B cell (primary cell): ENCODE measurements at regions not wholly inside any gene's neighbourhood (a gene's known extent, or its start where the extent isn't known, plus 50 kb on each side); places are given as distances from the start of the nearest gene placed in this dataset.

Source experiments
- CTCF ChIP-seq: fragments of 200-600 bp; IDR thresholded peaks from one replicate; pipeline ENCODE4 v1.8.0; 2022; ENCODE audit warnings: antibody characterized with exemption, mild to moderate bottlenecking
- EZH2 ChIP-seq: IDR thresholded peaks from 2 replicates; pipeline ENCODE4 v1.6.1; 2012; ENCODE audit warnings: borderline replicate concordance, low read depth, mild to moderate bottlenecking, moderate library complexity, low read length; ENCODE audit not compliant: insufficient read depth, poor library complexity, severe bottlenecking

- TF ChIP-seq CTCF: no peak
- no peak for TF ChIP-seq EZH2
These were observed 71.6 kb downstream of the TFAP2A start for GRCh38 chr6:10343320-10343719.
